Mesendoderm (in vitro differentiated cells): ENCODE measurements at regions not wholly inside any gene's neighbourhood (a gene's known extent, or its start where the extent isn't known, plus 50 kb on each side); places are given as distances from the start of the nearest gene placed in this dataset.
"Not testable (repeated sequence)": the region's sequence is repeated elsewhere in the genome, so short reads cannot be mapped to it uniquely, and the experiment has no call there.

Experiments used
- DNase-seq: peaks from one replicate; pipeline ENCODE4 v3.0.0; 2013
- H2AK5ac ChIP-seq: 2 replicates; pipeline ENCODE4 v1.6.1; 2013; ENCODE audit warnings: low read length, inconsistent platforms
- H2BK120ac ChIP-seq: 2 replicates; pipeline ENCODE4 v1.6.1; 2013; ENCODE audit warnings: low read depth, mild to moderate bottlenecking, low read length, moderate library complexity, mixed read lengths
- H2BK15ac ChIP-seq: replicated peaks from 2 replicates; pipeline ENCODE4 v1.6.1; 2013; ENCODE audit warnings: low read depth, mild to moderate bottlenecking, moderate library complexity
- H2BK5ac ChIP-seq: 2 replicates; pipeline ENCODE4 v1.6.1; 2013; ENCODE audit warnings: low read length, inconsistent platforms
- H3K18ac ChIP-seq: 2 replicates; pipeline ENCODE4 v1.6.1; 2013; ENCODE audit warnings: mild to moderate bottlenecking, low read length, mixed read lengths
- H3K23ac ChIP-seq: one replicate; pipeline ENCODE4 v1.6.1; 2013; ENCODE audit warnings: low read length
- H3K27ac ChIP-seq: 2 replicates; pipeline ENCODE4 v1.5.1; 2013; ENCODE audit warnings: low read depth, mild to moderate bottlenecking, inconsistent platforms, low read length, moderate library complexity
- H3K27me3 ChIP-seq: 2 replicates; pipeline ENCODE4 v1.6.1; 2013; ENCODE audit warnings: low read length, control low read depth, mild to moderate bottlenecking, inconsistent platforms; ENCODE audit not compliant: insufficient read depth, poor library complexity
- H3K36me3 ChIP-seq: 2 replicates; pipeline ENCODE4 v1.6.1; 2013; ENCODE audit warnings: low read length, inconsistent platforms; ENCODE audit not compliant: control insufficient read depth, insufficient read depth
- H3K4ac ChIP-seq: one replicate; pipeline ENCODE4 v1.6.1; 2013; ENCODE audit warnings: low read depth, mild to moderate bottlenecking, low read length, moderate library complexity
- H3K4me1 ChIP-seq: 2 replicates; pipeline ENCODE4 v1.6.1; 2013; ENCODE audit warnings: low read depth, low read length, inconsistent platforms; ENCODE audit not compliant: control insufficient read depth
- H3K4me2 ChIP-seq: 2 replicates; pipeline ENCODE4 v1.6.1; 2013; ENCODE audit warnings: low read length
- H3K4me3 ChIP-seq: 2 replicates; pipeline ENCODE4 v1.5.1; 2013; ENCODE audit warnings: mild to moderate bottlenecking, low read length
- H3K56ac ChIP-seq: one replicate; pipeline ENCODE4 v1.6.1; 2013; ENCODE audit warnings: low read length
- H3K79me1 ChIP-seq: 2 replicates; pipeline ENCODE4 v1.6.1; 2013; ENCODE audit warnings: low read length, inconsistent platforms
- H3K79me2 ChIP-seq: 2 replicates; pipeline ENCODE4 v1.6.1; 2013; ENCODE audit warnings: mild to moderate bottlenecking, low read length; ENCODE audit not compliant: control insufficient read depth, insufficient read depth
- H3K9ac ChIP-seq: 2 replicates; pipeline ENCODE4 v1.6.1; 2013; ENCODE audit warnings: low read length, inconsistent platforms
- H4K5ac ChIP-seq: one replicate; pipeline ENCODE4 v1.6.1; 2013; ENCODE audit warnings: low read length
- H4K8ac ChIP-seq: one replicate; pipeline ENCODE4 v1.6.1; 2013; ENCODE audit warnings: low read depth, mild to moderate bottlenecking, control low read depth, low read length, moderate library complexity
- WGBS: extraction: QIAGEN DNeasy Blood & Tissue Kit; methylation state at CpG from one replicate; pipeline ENCODE4 v1.1.7; 2013; ENCODE audit warnings: low lambda C conversion rate, missing lambda C conversion rate; ENCODE audit not compliant: insufficient coverage; ENCODE audit errors: extremely low coverage; 5-methylcytosine and 5-hydroxymethylcytosine counted together

DNA sequence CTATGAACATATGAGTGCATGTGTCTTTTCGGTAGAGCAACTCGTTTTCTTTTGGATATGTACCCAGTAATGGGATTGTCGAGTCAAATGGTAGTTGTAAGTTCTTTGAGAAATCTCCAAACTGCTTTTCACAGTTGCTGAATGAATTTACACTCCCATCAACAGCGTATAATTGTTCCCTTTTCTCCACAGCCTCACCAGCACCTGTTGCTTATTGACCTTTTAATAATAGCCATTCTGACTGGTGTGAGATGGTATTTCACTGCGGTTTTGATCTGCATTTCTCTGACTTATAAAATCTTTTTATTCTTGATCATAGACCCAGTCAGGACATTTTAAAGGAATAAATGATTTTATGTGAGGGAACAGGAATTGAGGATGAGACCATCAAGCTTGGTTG lies 165.0 kb upstream of the KCTD3 start:
- Histone ChIP-seq H3K27ac (no peak overlapping the region), H4K8ac (no peak overlapping the region), H4K5ac (no peak overlapping the region), H3K79me2 (no peaks in the 10 kb centered on the region), H2BK5ac (no peak overlapping the region), H3K4ac (no peak overlapping the region), H3K4me3 (no peak overlapping the region), H3K79me1 (no peaks in the 10 kb centered on the region), H2BK15ac (no peak overlapping the region), H3K18ac (no peak overlapping the region), H2BK120ac (no peak overlapping the region), H3K27me3 (no peaks in the 10 kb centered on the region), H3K56ac (no peak overlapping the region), H3K23ac (no peak overlapping the region), H3K36me3 (no peaks in the 10 kb centered on the region), H3K9ac (no peak overlapping the region), H3K4me1 (no peaks in the 10 kb centered on the region), H2AK5ac (no peak overlapping the region), H3K4me2 (no peak overlapping the region)
- WGBS = no CpG with 5 or more reads among the region's 5 CpGs
- DNase-seq = no peak

DNA sequence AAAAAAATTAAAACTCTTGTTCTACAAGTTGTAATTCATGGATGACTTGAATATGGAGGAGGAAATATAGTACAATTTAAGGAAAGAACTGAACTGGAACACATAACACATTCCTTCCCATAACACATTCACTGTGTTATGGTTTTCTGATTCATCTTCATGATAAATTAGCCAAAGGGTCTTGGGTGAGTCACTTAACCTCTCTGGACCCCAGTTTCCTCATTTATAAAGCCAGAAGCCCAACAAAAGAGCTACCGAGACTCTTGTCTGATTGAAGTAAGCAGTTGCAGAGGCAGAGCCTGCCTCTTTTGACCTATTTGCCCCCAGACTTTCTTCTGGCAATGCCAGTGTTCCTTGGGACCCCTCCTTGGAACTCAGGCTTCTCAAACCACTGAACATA lies 161.9 kb upstream of the KCTD3 start:
- Histone ChIP-seq H3K4ac (no peak overlapping the region), H2BK15ac (no peak overlapping the region), H3K27ac (no peak overlapping the region), H3K36me3 (no peaks in the 10 kb centered on the region), H3K23ac (no peak overlapping the region), H3K18ac (no peak overlapping the region), H3K79me2 (no peaks in the 10 kb centered on the region), H2BK120ac (no peak overlapping the region), H3K9ac (no peak overlapping the region), H3K4me3 (no peak overlapping the region), H4K8ac (no peak overlapping the region), H3K56ac (no peak overlapping the region), H3K4me1 (no peaks in the 10 kb centered on the region), H3K79me1 (no peaks in the 10 kb centered on the region), H3K4me2 (no peak overlapping the region), H2AK5ac (no peak overlapping the region), H2BK5ac (no peak overlapping the region), H3K27me3 (no peaks in the 10 kb centered on the region), H4K5ac (no peak overlapping the region)
- DNase-seq = no peak
- no CpG with 5 or more reads among the region's 1 CpG for WGBS

DNA sequence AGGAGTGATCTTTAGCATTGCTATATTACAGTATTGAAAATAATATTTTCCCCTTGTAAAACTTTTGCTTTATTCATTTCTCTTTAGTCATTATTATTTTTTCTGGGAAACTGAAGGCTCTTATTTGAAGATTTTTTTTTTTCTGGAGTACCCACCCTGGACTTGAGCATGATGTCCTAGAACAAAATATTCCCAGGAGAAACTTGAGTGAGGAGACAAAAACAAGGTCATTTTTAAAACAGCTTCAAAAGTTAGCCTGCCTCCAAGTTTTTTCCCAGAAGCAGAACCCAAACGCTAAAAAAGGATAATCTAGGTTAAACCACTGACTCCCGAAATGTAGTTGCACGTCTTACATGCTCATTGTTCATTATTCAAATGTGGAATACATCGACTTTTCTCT lies 160.2 kb upstream of the KCTD3 start:
- no peak overlapping the region for H3K4me3 ChIP-seq
- no peaks in the 10 kb centered on the region for H3K36me3 ChIP-seq
- H3K4me2 ChIP-seq = no peak overlapping the region
- no peak for DNase-seq
- H3K4ac ChIP-seq = no peak overlapping the region
- H3K18ac ChIP-seq = no peak overlapping the region
- no peaks in the 10 kb centered on the region for H3K79me2 ChIP-seq
- H2BK120ac ChIP-seq = no peak overlapping the region
- H3K27ac ChIP-seq = no peak overlapping the region
- no peak overlapping the region for H4K8ac ChIP-seq
- no peaks in the 10 kb centered on the region for H3K27me3 ChIP-seq
- no peaks in the 10 kb centered on the region for H3K79me1 ChIP-seq
- H4K5ac ChIP-seq = no peak overlapping the region
- H3K23ac ChIP-seq = no peak overlapping the region
- no peak overlapping the region for H2AK5ac ChIP-seq
- no peak overlapping the region for H2BK15ac ChIP-seq
- H3K9ac ChIP-seq = no peak overlapping the region
- H2BK5ac ChIP-seq = no peak overlapping the region
- H3K56ac ChIP-seq = no peak overlapping the region
- no CpG with 5 or more reads among the region's 4 CpGs for WGBS
- H3K4me1 ChIP-seq = no peaks in the 10 kb centered on the region

DNA sequence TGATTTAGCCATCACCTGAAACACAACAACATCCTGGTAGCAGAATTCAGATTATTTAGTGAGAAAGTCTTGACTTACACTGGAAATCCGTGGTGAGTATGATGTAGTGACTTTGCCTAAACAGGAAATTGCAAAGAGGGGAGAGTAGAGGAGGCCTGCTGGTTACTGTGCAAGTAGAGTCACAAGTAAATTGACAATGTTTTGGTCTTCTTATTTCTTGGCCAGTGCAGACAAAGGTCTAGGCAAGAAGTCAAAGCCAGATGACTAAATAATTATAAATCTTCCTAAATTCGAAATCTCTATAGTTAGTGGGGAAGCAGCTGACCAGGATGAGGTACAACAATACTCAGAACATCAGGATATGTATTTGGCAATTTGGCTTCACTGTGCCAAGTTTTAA lies 159.5 kb upstream of the KCTD3 start:
- Histone ChIP-seq H3K4me1 (no peaks in the 10 kb centered on the region), H2BK5ac (no peak overlapping the region), H3K18ac (no peak overlapping the region), H3K27ac (no peak overlapping the region), H3K4ac (no peak overlapping the region), H3K4me2 (no peak overlapping the region), H3K23ac (no peak overlapping the region), H2AK5ac (no peak overlapping the region), H3K79me1 (no peaks in the 10 kb centered on the region), H2BK120ac (no peak overlapping the region), H3K56ac (no peak overlapping the region), H3K9ac (no peak overlapping the region), H3K27me3 (no peaks in the 10 kb centered on the region), H3K4me3 (no peak overlapping the region), H2BK15ac (no peak overlapping the region), H4K8ac (no peak overlapping the region), H3K36me3 (no peaks in the 10 kb centered on the region), H3K79me2 (no peaks in the 10 kb centered on the region), H4K5ac (no peak overlapping the region)
- no CpG with 5 or more reads among the region's 2 CpGs for WGBS
- DNase-seq = no peak

DNA sequence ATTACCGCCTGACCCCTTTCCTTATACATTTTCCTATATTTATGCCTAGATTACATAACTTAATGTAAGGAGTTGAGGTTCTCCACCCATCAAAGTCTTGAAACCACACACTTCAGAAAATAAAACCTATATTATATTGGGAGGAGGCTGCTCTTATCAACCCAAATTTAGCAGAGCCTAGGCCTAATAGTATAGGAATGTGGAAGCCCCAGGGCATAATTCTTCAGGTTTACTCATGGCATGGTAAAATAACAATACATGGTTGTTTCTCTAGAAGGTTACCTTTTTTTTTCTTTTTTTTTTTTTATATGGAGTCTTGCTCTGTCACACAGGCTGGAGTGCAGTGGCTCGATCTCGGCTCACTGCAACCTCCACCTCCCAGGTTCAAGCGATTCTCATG lies 157.6 kb upstream of the KCTD3 start:
- not testable (repeated sequence) for H2BK15ac ChIP-seq, H3K79me2 ChIP-seq, H3K18ac ChIP-seq, H3K56ac ChIP-seq, H3K23ac ChIP-seq, H3K79me1 ChIP-seq, H2BK120ac ChIP-seq, H3K4me3 ChIP-seq, H3K27me3 ChIP-seq, H4K5ac ChIP-seq, H3K4me1 ChIP-seq, H3K9ac ChIP-seq, H2AK5ac ChIP-seq, H3K4ac ChIP-seq, H2BK5ac ChIP-seq, H3K36me3 ChIP-seq, H3K27ac ChIP-seq, H3K4me2 ChIP-seq, H4K8ac ChIP-seq
- WGBS = no CpG with 5 or more reads among the region's 4 CpGs
- DNase-seq = peak; percentile 14

DNA sequence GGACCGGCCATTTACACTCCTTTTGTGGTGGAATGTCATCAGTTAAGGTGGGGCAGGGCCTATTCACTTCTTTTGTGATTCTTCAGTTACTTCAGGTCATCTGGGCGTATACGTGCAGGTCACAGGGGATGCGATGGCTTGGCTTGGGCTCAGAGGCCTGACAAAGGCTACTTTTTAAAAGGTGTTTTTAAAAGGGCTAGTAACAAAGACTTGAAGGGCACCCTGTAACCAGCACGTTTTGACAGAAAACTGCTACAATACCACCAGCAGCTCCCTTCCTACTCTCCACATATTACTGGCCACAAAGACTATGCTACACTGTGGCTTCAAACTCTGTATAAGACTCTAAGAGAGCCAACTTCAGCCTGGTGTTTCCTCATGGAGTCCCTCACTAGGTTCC lies 151.6 kb upstream of the KCTD3 start:
- H3K4me3 ChIP-seq, H3K4ac ChIP-seq, H3K4me1 ChIP-seq, H3K27ac ChIP-seq, H3K27me3 ChIP-seq, H3K79me2 ChIP-seq, H4K5ac ChIP-seq, H3K18ac ChIP-seq, H2BK5ac ChIP-seq, H2BK120ac ChIP-seq, H3K36me3 ChIP-seq, H3K56ac ChIP-seq, H2AK5ac ChIP-seq, H4K8ac ChIP-seq, H2BK15ac ChIP-seq, H3K79me1 ChIP-seq, H3K23ac ChIP-seq, DNase-seq, H3K9ac ChIP-seq, H3K4me2 ChIP-seq: not testable (repeated sequence)
- WGBS = no CpG with 5 or more reads among the region's 5 CpGs
